PC-3 (cell line): ENCODE measurements at regions not wholly inside any gene's neighbourhood (a gene's known extent, or its start where the extent isn't known, plus 50 kb on each side); places are given as distances from the start of the nearest gene placed in this dataset.

Experiments
- ATAC-seq: fragments of 200-7000 bp; cut with Tn5 transposase; 2 replicates; pipeline ENCODE4 v1.9.1; 2020; ENCODE audit warnings: mild to moderate bottlenecking, moderate library complexity
- BruUV-seq: library from RNA; stranded (reverse); fragments of 400-500 nt; replicated peaks from 2 replicates; lab custom pipeline; 2021; lab: Mats Ljungman, UMichigan
- CTCF ChIA-PET: fragments of 300-600 bp; sonication (Branson Sonifier 250); formaldehyde crosslinking; loops from one replicate; lab custom pipeline; 2022; ENCODE audit warnings: antibody characterized with exemption; lab: Charles Lee
- POLR2A ChIA-PET: fragments of 300-600 bp; sonication (Branson Sonifier 250); formaldehyde crosslinking; loops from one replicate; lab custom pipeline; 2022; ENCODE audit warnings: antibody characterized with exemption; ENCODE audit not compliant: unreplicated experiment; lab: Charles Lee
- DNase-seq: peaks from one replicate; pipeline ENCODE4 v3.0.0-alpha.2; 2015
- H2AFZ ChIP-seq: fragments of 300-600 bp; sonication (generic); 2 replicates; pipeline ENCODE4 v1.6.0; 2016; ENCODE audit warnings: antibody characterized with exemption, low read length
- H3F3A ChIP-seq: fragments of 300-600 bp; sonication (generic); one replicate; pipeline ENCODE4 v1.6.0; 2017; ENCODE audit warnings: antibody characterized with exemption, low read length, control low read depth, mild to moderate bottlenecking; ENCODE audit not compliant: unreplicated experiment
- H3K27ac ChIP-seq: fragments of 300-600 bp; sonication (generic); 2 replicates; pipeline ENCODE4 v1.5.1; 2016; ENCODE audit warnings: mild to moderate bottlenecking, low read length
- H3K27me3 ChIP-seq: fragments of 300-600 bp; sonication (generic); 2 replicates; pipeline ENCODE4 v1.6.1; 2016; ENCODE audit warnings: low read length, mixed read lengths
- H3K36me3 ChIP-seq: fragments of 300-600 bp; sonication (generic); 2 replicates; pipeline ENCODE4 v1.6.1; 2016; ENCODE audit warnings: low read depth, mixed run types, low read length, mixed read lengths
- H3K4me1 ChIP-seq: fragments of 300-600 bp; sonication (generic); 2 replicates; pipeline ENCODE4 v1.5.1; 2016; ENCODE audit warnings: low read length; ENCODE audit not compliant: insufficient read depth
- H3K4me2 ChIP-seq: fragments of 300-600 bp; sonication (generic); 2 replicates; pipeline ENCODE4 v1.6.0; 2016; ENCODE audit warnings: low read length
- H3K4me3 ChIP-seq: fragments of 300-600 bp; sonication (generic); 2 replicates; pipeline ENCODE4 v1.5.1; 2016; ENCODE audit warnings: mild to moderate bottlenecking, low read length, mixed read lengths
- H3K79me2 ChIP-seq: fragments of 300-600 bp; sonication (generic); 2 replicates; pipeline ENCODE4 v1.6.1; 2017; ENCODE audit warnings: low read length, mixed read lengths
- H3K9ac ChIP-seq: fragments of 300-600 bp; sonication (generic); 2 replicates; pipeline ENCODE4 v1.6.0; 2016; ENCODE audit warnings: mild to moderate bottlenecking, low read length
- H3K9me2 ChIP-seq: fragments of 300-600 bp; sonication (generic); replicated peaks from 2 replicates; pipeline ENCODE4 v1.6.1; 2016; ENCODE audit warnings: mixed run types, low read length, mixed read lengths
- H3K9me3 ChIP-seq: fragments of 300-600 bp; sonication (generic); 2 replicates; pipeline ENCODE4 v1.6.1; 2016; ENCODE audit warnings: low read length, mixed read lengths
- H4K20me1 ChIP-seq: fragments of 300-600 bp; sonication (generic); 2 replicates; pipeline ENCODE4 v1.6.1; 2016; ENCODE audit warnings: low read length, mixed read lengths
- EZH2 ChIP-seq: fragments of 300-600 bp; sonication (generic); IDR thresholded peaks from one replicate; pipeline ENCODE4 v1.6.1; 2017; ENCODE audit warnings: antibody characterized with exemption, mild to moderate bottlenecking, low read length; ENCODE audit not compliant: unreplicated experiment
- EZH2phosphoT487 ChIP-seq: fragments of 300-600 bp; sonication (generic); IDR thresholded peaks from 2 replicates; pipeline ENCODE4 v1.6.1; 2018; ENCODE audit warnings: mild to moderate bottlenecking, antibody characterized with exemption, low read length, borderline replicate concordance
- intact Hi-C: fragments of 100-400 bp; cut with micrococcal nuclease; formaldehyde crosslinking; loops from 2 replicates; pipeline ENCODE4 v1.9.0; 2023
- TF ChIP-seq, protein P1 (sequence below): fragments of 300-600 bp; sonication (generic); conservative IDR thresholded peaks from 2 replicates; pipeline ENCODE4 v1.5.1; 2017; ENCODE audit warnings: antibody characterized with exemption, low read depth, mild to moderate bottlenecking, low read length

DNA sequence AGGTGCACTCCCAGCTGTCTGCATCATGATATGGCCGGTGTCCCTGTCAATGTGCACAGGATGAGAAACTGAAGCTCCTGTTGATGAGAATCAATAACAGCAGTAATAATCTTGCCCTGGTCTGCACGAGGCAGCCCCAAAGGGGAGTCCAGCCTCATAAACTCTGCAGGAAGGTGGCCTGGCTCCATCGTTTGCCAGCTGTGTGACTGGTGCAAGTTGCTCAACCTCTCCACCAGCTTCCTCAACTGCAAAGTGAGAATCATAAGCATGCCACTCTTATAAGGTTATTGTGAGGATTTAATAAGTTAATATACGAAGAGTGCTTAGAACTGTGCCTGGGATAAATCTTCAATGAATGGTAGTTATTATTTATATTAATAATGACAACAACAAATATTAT is 203.4 kb upstream of the HES1 start:
- BruUV-seq: no TSS peak
- H4K20me1 ChIP-seq: no peaks in the 10 kb centered on the region
- no peak overlapping the region for H2AFZ ChIP-seq
- H3K9ac ChIP-seq: no peak overlapping the region
- no peaks in the 10 kb centered on the region for H3K79me2 ChIP-seq
- ChIA-PET CTCF (no interaction called here), POLR2A (no interaction called here)
- TF ChIP-seq, protein P1, sequence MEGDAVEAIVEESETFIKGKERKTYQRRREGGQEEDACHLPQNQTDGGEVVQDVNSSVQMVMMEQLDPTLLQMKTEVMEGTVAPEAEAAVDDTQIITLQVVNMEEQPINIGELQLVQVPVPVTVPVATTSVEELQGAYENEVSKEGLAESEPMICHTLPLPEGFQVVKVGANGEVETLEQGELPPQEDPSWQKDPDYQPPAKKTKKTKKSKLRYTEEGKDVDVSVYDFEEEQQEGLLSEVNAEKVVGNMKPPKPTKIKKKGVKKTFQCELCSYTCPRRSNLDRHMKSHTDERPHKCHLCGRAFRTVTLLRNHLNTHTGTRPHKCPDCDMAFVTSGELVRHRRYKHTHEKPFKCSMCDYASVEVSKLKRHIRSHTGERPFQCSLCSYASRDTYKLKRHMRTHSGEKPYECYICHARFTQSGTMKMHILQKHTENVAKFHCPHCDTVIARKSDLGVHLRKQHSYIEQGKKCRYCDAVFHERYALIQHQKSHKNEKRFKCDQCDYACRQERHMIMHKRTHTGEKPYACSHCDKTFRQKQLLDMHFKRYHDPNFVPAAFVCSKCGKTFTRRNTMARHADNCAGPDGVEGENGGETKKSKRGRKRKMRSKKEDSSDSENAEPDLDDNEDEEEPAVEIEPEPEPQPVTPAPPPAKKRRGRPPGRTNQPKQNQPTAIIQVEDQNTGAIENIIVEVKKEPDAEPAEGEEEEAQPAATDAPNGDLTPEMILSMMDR: no peak
- TF ChIP-seq EZH2phosphoT487: no peak
- TF ChIP-seq EZH2: no peak
- H3K27me3 ChIP-seq: no peaks in the 10 kb centered on the region
- peaks cover 27% of the 10 kb centered on the region for H3K4me1 ChIP-seq
- DNase-seq: no peak
- no peak overlapping the region for H3K4me3 ChIP-seq
- no peak overlapping the region for H3K27ac ChIP-seq
- no peak for ATAC-seq
- H3K9me2 ChIP-seq: no peaks in the 10 kb centered on the region
- intact Hi-C loops: no loop called here
- no peaks in the 10 kb centered on the region for H3K36me3 ChIP-seq
- no peak overlapping the region for H3K4me2 ChIP-seq
- H3F3A ChIP-seq: no peaks in the 10 kb centered on the region
- no peaks in the 10 kb centered on the region for H3K9me3 ChIP-seq

DNA sequence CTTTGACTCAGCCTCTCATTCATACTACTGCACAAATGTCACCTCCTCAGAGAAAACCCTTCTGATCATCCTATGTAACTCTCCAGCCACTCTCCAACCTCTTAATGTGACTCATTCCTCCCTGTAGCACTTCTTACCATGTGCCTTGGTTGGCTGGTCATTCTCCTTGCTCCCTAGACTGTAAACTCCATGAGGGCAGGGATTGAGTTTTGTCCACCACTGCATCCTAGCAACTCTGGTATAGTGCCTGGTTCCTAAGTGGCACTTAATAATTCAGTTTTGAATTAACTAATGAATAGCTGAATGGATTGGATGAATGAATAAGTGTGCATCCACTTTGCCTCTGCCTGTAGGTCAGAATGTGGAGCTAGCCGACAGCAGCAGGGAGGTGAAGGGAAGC is 202.5 kb upstream of the HES1 start:
- no peak for DNase-seq
- POLR2A ChIA-PET: interaction anchor here (0.6 kb wide), 1 partner anchor 26 kb away, joined by 3 read pairs; no protein-coding TSS in a partner anchor
- ATAC-seq: no peak
- Histone ChIP-seq H3K4me3 (no peak overlapping the region), H3K36me3 (no peaks in the 10 kb centered on the region), H3K9me2 (no peaks in the 10 kb centered on the region), H3F3A (no peaks in the 10 kb centered on the region), H3K27me3 (no peaks in the 10 kb centered on the region), H2AFZ (no peak overlapping the region), H4K20me1 (no peaks in the 10 kb centered on the region), H3K9me3 (no peaks in the 10 kb centered on the region), H3K4me2 (no peak overlapping the region), H3K27ac (no peak overlapping the region), H3K9ac (no peak overlapping the region), H3K4me1 (peaks cover 18% of the 10 kb centered on the region), H3K79me2 (no peaks in the 10 kb centered on the region)
- CTCF ChIA-PET: interaction anchor here (0.5 to 0.6 kb wide), 2 partner anchors 74 to 648 kb away, joined by 3 read pairs; no protein-coding TSS in a partner anchor
- TF ChIP-seq, protein P1: no peak
- no peak for TF ChIP-seq EZH2
- no peak for TF ChIP-seq EZH2phosphoT487
- BruUV-seq: no TSS peak
- intact Hi-C loops: no loop called here

DNA sequence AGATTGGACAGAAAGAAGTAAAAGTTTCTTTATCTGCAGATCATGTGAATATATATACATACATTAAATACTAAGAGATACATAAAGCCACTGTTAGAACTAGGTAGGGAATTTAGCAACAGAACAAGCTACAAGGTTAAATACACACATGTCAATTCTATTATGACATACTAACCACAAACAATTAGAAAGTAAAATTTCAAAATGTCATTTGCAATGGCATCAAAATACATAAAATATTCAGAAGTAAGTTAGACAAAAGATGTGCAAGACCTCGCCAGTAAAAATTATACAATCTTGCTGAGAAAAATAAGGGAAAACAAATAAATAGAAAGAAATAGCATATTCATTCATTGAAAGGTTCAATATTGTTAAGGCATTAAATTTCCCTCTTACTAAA is 200.0 kb upstream of the HES1 start:
- intact Hi-C loops: no loop called here
- Histone ChIP-seq H3K4me2 (no peak overlapping the region), H3K9ac (no peak overlapping the region), H3K27me3 (no peaks in the 10 kb centered on the region), H4K20me1 (no peaks in the 10 kb centered on the region), H3K79me2 (no peaks in the 10 kb centered on the region), H3K9me2 (no peaks in the 10 kb centered on the region), H2AFZ (no peak overlapping the region), H3K4me1 (no peaks in the 10 kb centered on the region), H3K36me3 (no peaks in the 10 kb centered on the region), H3K4me3 (no peak overlapping the region), H3F3A (no peaks in the 10 kb centered on the region), H3K9me3 (no peaks in the 10 kb centered on the region), H3K27ac (no peak overlapping the region)
- DNase-seq (no peak), ATAC-seq (no peak)
- POLR2A ChIA-PET: no interaction called here
- CTCF ChIA-PET: no interaction called here
- no peak for TF ChIP-seq EZH2phosphoT487
- TF ChIP-seq EZH2: no peak
- TF ChIP-seq, protein P1: no peak
- no TSS peak for BruUV-seq
